ENCODE measurements at regions not wholly inside any gene's neighbourhood (a gene's known extent, or its start where the extent isn't known, plus 50 kb on each side); places are given as distances from the start of the nearest gene placed in this dataset.

- H3K27me3 ChIP-seq (ENCODE audit: control insufficient read depth, insufficient read depth, low read length) = no peaks in the 10 kb centered on the region
- no peaks in the 10 kb centered on the region for H3K36me3 ChIP-seq (ENCODE audit: control insufficient read depth, insufficient read depth, low read length)
- H3K4me1 ChIP-seq (ENCODE audit: control insufficient read depth, insufficient read depth, low read length) = no peaks in the 10 kb centered on the region
- H3K27ac ChIP-seq (ENCODE audit: low read depth, low read length) = no peak overlapping the region
- H3K9ac ChIP-seq (ENCODE audit: low read length) = no peak overlapping the region
- H3K4me3 ChIP-seq (ENCODE audit: low read length) = no peak overlapping the region
Measured at GRCh38 chr6:169908403-169908933, 157.0 kb downstream of the ERMARD start.

GRCh38 chr6:169907419-169908115 is 156.1 kb downstream of the ERMARD start:
- no peak overlapping the region for H3K4me3 ChIP-seq (ENCODE audit: low read length)
- no peaks in the 10 kb centered on the region for H3K4me1 ChIP-seq (ENCODE audit: control insufficient read depth, insufficient read depth, low read length)
- H3K27me3 ChIP-seq (ENCODE audit: control insufficient read depth, insufficient read depth, low read length) = no peaks in the 10 kb centered on the region
- no peaks in the 10 kb centered on the region for H3K36me3 ChIP-seq (ENCODE audit: control insufficient read depth, insufficient read depth, low read length)
- no peak overlapping the region for H3K9ac ChIP-seq (ENCODE audit: low read length)
- no peak overlapping the region for H3K27ac ChIP-seq (ENCODE audit: low read depth, low read length)

GRCh38 chr6:169906688-169907418 is 155.4 kb downstream of the ERMARD start:
- H3K27ac ChIP-seq (ENCODE audit: low read depth, low read length) = no peak overlapping the region
- H3K27me3 ChIP-seq (ENCODE audit: control insufficient read depth, insufficient read depth, low read length) = no peaks in the 10 kb centered on the region
- H3K9ac ChIP-seq (ENCODE audit: low read length) = no peak overlapping the region
- no peak overlapping the region for H3K4me3 ChIP-seq (ENCODE audit: low read length)
- no peaks in the 10 kb centered on the region for H3K4me1 ChIP-seq (ENCODE audit: control insufficient read depth, insufficient read depth, low read length)
- no peaks in the 10 kb centered on the region for H3K36me3 ChIP-seq (ENCODE audit: control insufficient read depth, insufficient read depth, low read length)

GRCh38 chr6:169906004-169906687 is 154.7 kb downstream of the ERMARD start:
- Histone ChIP-seq H3K27me3 (ENCODE audit: control insufficient read depth, insufficient read depth, low read length) (no peaks in the 10 kb centered on the region), H3K4me1 (ENCODE audit: control insufficient read depth, insufficient read depth, low read length) (no peaks in the 10 kb centered on the region), H3K27ac (ENCODE audit: low read depth, low read length) (no peak overlapping the region), H3K4me3 (ENCODE audit: low read length) (no peak overlapping the region), H3K9ac (ENCODE audit: low read length) (no peak overlapping the region), H3K36me3 (ENCODE audit: control insufficient read depth, insufficient read depth, low read length) (no peaks in the 10 kb centered on the region)

- H3K36me3 ChIP-seq (ENCODE audit: control insufficient read depth, insufficient read depth, low read length) = no peaks in the 10 kb centered on the region
- H3K27me3 ChIP-seq (ENCODE audit: control insufficient read depth, insufficient read depth, low read length) = no peaks in the 10 kb centered on the region
- H3K27ac ChIP-seq (ENCODE audit: low read depth, low read length) = no peak overlapping the region
- no peak overlapping the region for H3K9ac ChIP-seq (ENCODE audit: low read length)
- no peaks in the 10 kb centered on the region for H3K4me1 ChIP-seq (ENCODE audit: control insufficient read depth, insufficient read depth, low read length)
- H3K4me3 ChIP-seq (ENCODE audit: low read length) = no peak overlapping the region
Measured at GRCh38 chr6:169905041-169905807, 153.8 kb downstream of the ERMARD start.

GRCh38 chr6:169904051-169904922 is 152.9 kb downstream of the ERMARD start:
- H3K27ac ChIP-seq (ENCODE audit: low read depth, low read length) = no peak overlapping the region
- H3K9ac ChIP-seq (ENCODE audit: low read length) = no peak overlapping the region

GRCh38 chr6:169903122-169903521 is 151.7 kb downstream of the ERMARD start:
- Histone ChIP-seq H3K4me3 (ENCODE audit: low read length) (no peak overlapping the region), H3K27ac (ENCODE audit: low read depth, low read length) (no peak overlapping the region), H3K36me3 (ENCODE audit: control insufficient read depth, insufficient read depth, low read length) (no peaks in the 10 kb centered on the region), H3K27me3 (ENCODE audit: control insufficient read depth, insufficient read depth, low read length) (no peaks in the 10 kb centered on the region), H3K9ac (ENCODE audit: low read length) (no peak overlapping the region), H3K4me1 (ENCODE audit: control insufficient read depth, insufficient read depth, low read length) (no peaks in the 10 kb centered on the region)

More at GRCh38 chr6:169904051-169904922, 152.9 kb downstream of the ERMARD start:
- H3K4me3 ChIP-seq (ENCODE audit: low read length) = no peak overlapping the region
- H3K27me3 ChIP-seq (ENCODE audit: control insufficient read depth, insufficient read depth, low read length) = no peaks in the 10 kb centered on the region
- H3K4me1 ChIP-seq (ENCODE audit: control insufficient read depth, insufficient read depth, low read length) = no peaks in the 10 kb centered on the region
- no peaks in the 10 kb centered on the region for H3K36me3 ChIP-seq (ENCODE audit: control insufficient read depth, insufficient read depth, low read length)

- Histone ChIP-seq H3K27ac (ENCODE audit: low read depth, low read length) (no peak overlapping the region), H3K36me3 (ENCODE audit: control insufficient read depth, insufficient read depth, low read length) (no peaks in the 10 kb centered on the region), H3K27me3 (ENCODE audit: control insufficient read depth, insufficient read depth, low read length) (no peaks in the 10 kb centered on the region), H3K9ac (ENCODE audit: low read length) (no peak overlapping the region), H3K4me3 (ENCODE audit: low read length) (no peak overlapping the region), H3K4me1 (ENCODE audit: control insufficient read depth, insufficient read depth, low read length) (no peaks in the 10 kb centered on the region)
Measured at GRCh38 chr6:169902604-169903003, 151.2 kb downstream of the ERMARD start.

- Histone ChIP-seq H3K27me3 (ENCODE audit: control insufficient read depth, insufficient read depth, low read length) (no peaks in the 10 kb centered on the region), H3K9ac (ENCODE audit: low read length) (no peak overlapping the region), H3K36me3 (ENCODE audit: control insufficient read depth, insufficient read depth, low read length) (no peaks in the 10 kb centered on the region), H3K4me3 (ENCODE audit: low read length) (no peak overlapping the region), H3K27ac (ENCODE audit: low read depth, low read length) (no peak overlapping the region), H3K4me1 (ENCODE audit: control insufficient read depth, insufficient read depth, low read length) (no peaks in the 10 kb centered on the region)
Measured at GRCh38 chr6:169902070-169902469, 150.6 kb downstream of the ERMARD start.

GRCh38 chr6:169899481-169900145 is 148.2 kb downstream of the ERMARD start:
- Histone ChIP-seq H3K27ac (ENCODE audit: low read depth, low read length) (no peak overlapping the region), H3K27me3 (ENCODE audit: control insufficient read depth, insufficient read depth, low read length) (no peaks in the 10 kb centered on the region), H3K4me3 (ENCODE audit: low read length) (no peak overlapping the region), H3K4me1 (ENCODE audit: control insufficient read depth, insufficient read depth, low read length) (no peaks in the 10 kb centered on the region), H3K9ac (ENCODE audit: low read length) (no peak overlapping the region), H3K36me3 (ENCODE audit: control insufficient read depth, insufficient read depth, low read length) (no peaks in the 10 kb centered on the region)

Data from rectal smooth muscle tissue (tissue), 1 donor.